ENCODE measurements at regions not wholly inside any gene's neighbourhood (a gene's known extent, or its start where the extent isn't known, plus 50 kb on each side); places are given as distances from the start of the nearest gene placed in this dataset.
A peak's percentile ranks its signal among the peaks of the same experiment; 100 is the strongest.
"Not testable (repeated sequence)": the region's sequence is repeated elsewhere in the genome, so short reads cannot be mapped to it uniquely, and the experiment has no call there.

DNA sequence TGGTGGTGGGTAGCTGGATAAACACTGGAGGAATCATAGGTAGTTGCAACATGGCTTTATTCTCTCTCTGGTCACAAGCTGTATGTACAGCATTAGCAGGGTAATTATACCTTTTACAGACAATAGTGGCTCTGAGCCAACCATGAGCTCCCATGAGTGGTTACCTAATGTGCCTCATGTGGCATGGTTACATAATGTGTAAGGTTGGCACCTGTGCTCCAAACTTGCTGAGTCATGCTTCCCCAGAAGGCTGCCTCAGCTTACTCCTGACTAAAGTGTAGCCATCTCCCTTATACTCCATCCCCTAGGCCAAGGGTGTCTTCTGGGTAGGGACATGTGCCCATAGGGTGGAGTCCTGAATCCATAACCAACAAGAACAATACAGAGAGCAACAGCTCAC is 345.3 kb upstream of the SEMA3C start:
- Mint-ChIP-seq H3K9me3 (ENCODE audit: unreplicated experiment) (peaks cover 13% of the 10 kb centered on the region), H3K36me3 (ENCODE audit: insufficient read depth, unreplicated experiment) (no peaks in the 10 kb centered on the region), H3K27ac (ENCODE audit: low read depth, unreplicated experiment) (peak overlapping the region; percentile 31), H3K4me3 (ENCODE audit: unreplicated experiment) (no peak overlapping the region), H3K27me3 (ENCODE audit: insufficient read depth, unreplicated experiment) (no peaks in the 10 kb centered on the region), H3K4me1 (ENCODE audit: insufficient read depth, unreplicated experiment) (peaks cover 5% of the 10 kb centered on the region)
- ChIA-PET POLR2A (no interaction called here), CTCF (interaction anchor here (0.7 to 0.9 kb wide), 2 partner anchors 485 to 539 kb away, joined by 4 to 5 read pairs; no protein-coding TSS in a partner anchor)
- no TSS peak for BruUV-seq (replicated peaks)
- DNase-seq (ENCODE audit: unreplicated experiment), result peak; percentile 92
- TF ChIP-seq, protein P1, sequence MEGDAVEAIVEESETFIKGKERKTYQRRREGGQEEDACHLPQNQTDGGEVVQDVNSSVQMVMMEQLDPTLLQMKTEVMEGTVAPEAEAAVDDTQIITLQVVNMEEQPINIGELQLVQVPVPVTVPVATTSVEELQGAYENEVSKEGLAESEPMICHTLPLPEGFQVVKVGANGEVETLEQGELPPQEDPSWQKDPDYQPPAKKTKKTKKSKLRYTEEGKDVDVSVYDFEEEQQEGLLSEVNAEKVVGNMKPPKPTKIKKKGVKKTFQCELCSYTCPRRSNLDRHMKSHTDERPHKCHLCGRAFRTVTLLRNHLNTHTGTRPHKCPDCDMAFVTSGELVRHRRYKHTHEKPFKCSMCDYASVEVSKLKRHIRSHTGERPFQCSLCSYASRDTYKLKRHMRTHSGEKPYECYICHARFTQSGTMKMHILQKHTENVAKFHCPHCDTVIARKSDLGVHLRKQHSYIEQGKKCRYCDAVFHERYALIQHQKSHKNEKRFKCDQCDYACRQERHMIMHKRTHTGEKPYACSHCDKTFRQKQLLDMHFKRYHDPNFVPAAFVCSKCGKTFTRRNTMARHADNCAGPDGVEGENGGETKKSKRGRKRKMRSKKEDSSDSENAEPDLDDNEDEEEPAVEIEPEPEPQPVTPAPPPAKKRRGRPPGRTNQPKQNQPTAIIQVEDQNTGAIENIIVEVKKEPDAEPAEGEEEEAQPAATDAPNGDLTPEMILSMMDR (IDR thresholded peaks at IDR 0.05; ENCODE audit: unreplicated experiment), result no peak
- intact Hi-C loops (cut with micrococcal nuclease), result no loop called here

- BruUV-seq (replicated peaks), result no TSS peak
- intact Hi-C loops (cut with micrococcal nuclease), result no loop called here
- ChIA-PET POLR2A (interaction anchor here (0.7 to 0.8 kb wide), 2 partner anchors 11 to 777 kb away, joined by 3 read pairs; no protein-coding TSS in a partner anchor), CTCF (no interaction called here)
- TF ChIP-seq, protein P1 (IDR thresholded peaks at IDR 0.05; ENCODE audit: unreplicated experiment), result no peak
- DNase-seq (ENCODE audit: unreplicated experiment), result peak; percentile 13
- Mint-ChIP-seq H3K27me3 (ENCODE audit: insufficient read depth, unreplicated experiment) (no peaks in the 10 kb centered on the region), H3K36me3 (ENCODE audit: insufficient read depth, unreplicated experiment) (no peaks in the 10 kb centered on the region), H3K27ac (ENCODE audit: low read depth, unreplicated experiment) (no peak overlapping the region), H3K4me3 (ENCODE audit: unreplicated experiment) (no peak overlapping the region), H3K9me3 (ENCODE audit: unreplicated experiment) (peaks cover 29% of the 10 kb centered on the region), H3K4me1 (ENCODE audit: insufficient read depth, unreplicated experiment) (no peaks in the 10 kb centered on the region)
Observed at GRCh38 chr7:81260152-81260551, 341.3 kb upstream of the SEMA3C start.

GRCh38 chr7:81256991-81257390 is 338.1 kb upstream of the SEMA3C start:
- H3K27ac Mint-ChIP-seq (ENCODE audit: low read depth, unreplicated experiment), result no peak overlapping the region
- BruUV-seq (replicated peaks), result no TSS peak
- H3K36me3 Mint-ChIP-seq (ENCODE audit: insufficient read depth, unreplicated experiment), result no peaks in the 10 kb centered on the region
- CTCF ChIA-PET, result interaction anchor here (0.5 kb wide), 2 partner anchors 110 to 188 kb away, joined by 3 to 4 read pairs; no protein-coding TSS in a partner anchor
- H3K4me3 Mint-ChIP-seq (ENCODE audit: unreplicated experiment), result no peak overlapping the region
- H3K9me3 Mint-ChIP-seq (ENCODE audit: unreplicated experiment), result peaks cover 43% of the 10 kb centered on the region
- H3K27me3 Mint-ChIP-seq (ENCODE audit: insufficient read depth, unreplicated experiment), result no peaks in the 10 kb centered on the region
- TF ChIP-seq, protein P1 (IDR thresholded peaks at IDR 0.05; ENCODE audit: unreplicated experiment), result no peak
- DNase-seq (ENCODE audit: unreplicated experiment), result no peak
- POLR2A ChIA-PET, result no interaction called here
- no peaks in the 10 kb centered on the region for H3K4me1 Mint-ChIP-seq (ENCODE audit: insufficient read depth, unreplicated experiment)
- intact Hi-C loops (cut with micrococcal nuclease), result no loop called here

DNA sequence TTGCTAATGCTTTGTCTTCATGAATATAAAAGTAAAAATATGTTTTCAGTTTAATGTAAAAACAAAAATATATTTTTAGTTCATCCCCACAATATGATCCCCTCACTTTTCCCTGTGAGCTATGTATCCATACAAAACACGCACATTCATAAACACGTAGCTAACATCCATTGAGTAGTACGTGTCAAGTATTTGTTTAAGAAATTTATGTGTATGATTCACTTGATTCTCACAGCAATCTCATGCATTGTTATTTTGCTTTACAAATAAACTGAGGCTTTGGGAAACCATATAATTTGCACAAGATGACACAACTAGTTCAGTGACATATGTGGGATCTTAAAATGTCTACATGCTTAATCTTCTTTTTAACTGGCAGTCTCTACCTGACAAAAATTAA is 329.6 kb upstream of the SEMA3C start:
- Mint-ChIP-seq H3K36me3 (ENCODE audit: insufficient read depth, unreplicated experiment) (no peaks in the 10 kb centered on the region), H3K4me1 (ENCODE audit: insufficient read depth, unreplicated experiment) (no peaks in the 10 kb centered on the region), H3K27me3 (ENCODE audit: insufficient read depth, unreplicated experiment) (no peaks in the 10 kb centered on the region), H3K9me3 (ENCODE audit: unreplicated experiment) (no peaks in the 10 kb centered on the region), H3K27ac (ENCODE audit: low read depth, unreplicated experiment) (no peak overlapping the region), H3K4me3 (ENCODE audit: unreplicated experiment) (no peak overlapping the region)
- ChIA-PET POLR2A (no interaction called here), CTCF (interaction anchor here (0.6 kb wide), 2 partner anchors 237 to 626 kb away, joined by 3 to 6 read pairs; no protein-coding TSS in a partner anchor)
- peak; percentile 45 for DNase-seq (ENCODE audit: unreplicated experiment)
- intact Hi-C loops (cut with micrococcal nuclease), result no loop called here
- TF ChIP-seq, protein P1 (IDR thresholded peaks at IDR 0.05; ENCODE audit: unreplicated experiment), result no peak
- BruUV-seq (replicated peaks), result no TSS peak

- intact Hi-C loops (cut with micrococcal nuclease); H3K36me3 Mint-ChIP-seq (ENCODE audit: insufficient read depth, unreplicated experiment); H3K4me3 Mint-ChIP-seq (ENCODE audit: unreplicated experiment); H3K27ac Mint-ChIP-seq (ENCODE audit: low read depth, unreplicated experiment); BruUV-seq (replicated peaks); DNase-seq (ENCODE audit: unreplicated experiment); H3K27me3 Mint-ChIP-seq (ENCODE audit: insufficient read depth, unreplicated experiment); H3K9me3 Mint-ChIP-seq (ENCODE audit: unreplicated experiment); H3K4me1 Mint-ChIP-seq (ENCODE audit: insufficient read depth, unreplicated experiment): not testable (repeated sequence)
- CTCF ChIA-PET, result interaction anchor here (0.5 kb wide), 1 partner anchor 568 kb away, joined by 5 read pairs; no protein-coding TSS in a partner anchor
- POLR2A ChIA-PET, result interaction anchor here (0.9 kb wide), 1 partner anchor 56 kb away, joined by 5 read pairs; no protein-coding TSS in a partner anchor
Observed at GRCh38 chr7:81247364-81247763, 328.5 kb upstream of the SEMA3C start.
